ENCODE measurements at regions not wholly inside any gene's neighbourhood (a gene's known extent, or its start where the extent isn't known, plus 50 kb on each side); places are given as distances from the start of the nearest gene placed in this dataset.

DNA sequence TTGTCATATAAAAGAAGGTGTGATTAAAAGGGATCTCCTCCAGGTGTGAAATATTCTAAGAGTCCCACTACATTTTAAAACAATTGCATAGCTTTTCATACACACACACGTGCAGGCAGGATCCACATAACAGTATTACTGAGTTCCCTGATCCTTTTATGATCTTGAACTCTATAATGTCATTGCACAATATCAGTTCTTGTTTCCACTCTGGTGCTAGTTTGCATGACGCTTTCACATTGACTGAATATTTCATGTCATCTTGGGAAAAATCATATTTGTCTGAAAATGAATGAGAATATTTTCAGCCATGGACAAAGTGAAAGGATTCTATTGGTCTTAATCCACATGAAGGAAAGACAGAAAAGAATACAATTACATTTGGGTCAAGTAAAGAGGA lies 703.8 kb downstream of the CDH8 start:
- no peaks in the 10 kb centered on the region for H3K36me3 ChIP-seq
- H3K27me3 ChIP-seq, result no peaks in the 10 kb centered on the region
- no peak overlapping the region for H3K4me3 ChIP-seq
- intact Hi-C loops (cut with DNase I), result no loop called here
- DNase-seq, result no peak
- no peaks in the 10 kb centered on the region for H3K9me3 ChIP-seq
- 67 to 73% (median 70%) methylated on average over 2 of the region's 2 CpGs for WGBS, 3 donors
- TF ChIP-seq POLR2A (IDR thresholded peaks at IDR 0.05) (no peak), EP300 (IDR thresholded peaks at IDR 0.05) (no peak)
- TF ChIP-seq, protein P1, sequence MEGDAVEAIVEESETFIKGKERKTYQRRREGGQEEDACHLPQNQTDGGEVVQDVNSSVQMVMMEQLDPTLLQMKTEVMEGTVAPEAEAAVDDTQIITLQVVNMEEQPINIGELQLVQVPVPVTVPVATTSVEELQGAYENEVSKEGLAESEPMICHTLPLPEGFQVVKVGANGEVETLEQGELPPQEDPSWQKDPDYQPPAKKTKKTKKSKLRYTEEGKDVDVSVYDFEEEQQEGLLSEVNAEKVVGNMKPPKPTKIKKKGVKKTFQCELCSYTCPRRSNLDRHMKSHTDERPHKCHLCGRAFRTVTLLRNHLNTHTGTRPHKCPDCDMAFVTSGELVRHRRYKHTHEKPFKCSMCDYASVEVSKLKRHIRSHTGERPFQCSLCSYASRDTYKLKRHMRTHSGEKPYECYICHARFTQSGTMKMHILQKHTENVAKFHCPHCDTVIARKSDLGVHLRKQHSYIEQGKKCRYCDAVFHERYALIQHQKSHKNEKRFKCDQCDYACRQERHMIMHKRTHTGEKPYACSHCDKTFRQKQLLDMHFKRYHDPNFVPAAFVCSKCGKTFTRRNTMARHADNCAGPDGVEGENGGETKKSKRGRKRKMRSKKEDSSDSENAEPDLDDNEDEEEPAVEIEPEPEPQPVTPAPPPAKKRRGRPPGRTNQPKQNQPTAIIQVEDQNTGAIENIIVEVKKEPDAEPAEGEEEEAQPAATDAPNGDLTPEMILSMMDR (IDR thresholded peaks at IDR 0.05), result no peak
- H3K27ac ChIP-seq, result no peak overlapping the region
- H3K4me1 ChIP-seq (ENCODE audit: insufficient read depth), result no peaks in the 10 kb centered on the region

DNA sequence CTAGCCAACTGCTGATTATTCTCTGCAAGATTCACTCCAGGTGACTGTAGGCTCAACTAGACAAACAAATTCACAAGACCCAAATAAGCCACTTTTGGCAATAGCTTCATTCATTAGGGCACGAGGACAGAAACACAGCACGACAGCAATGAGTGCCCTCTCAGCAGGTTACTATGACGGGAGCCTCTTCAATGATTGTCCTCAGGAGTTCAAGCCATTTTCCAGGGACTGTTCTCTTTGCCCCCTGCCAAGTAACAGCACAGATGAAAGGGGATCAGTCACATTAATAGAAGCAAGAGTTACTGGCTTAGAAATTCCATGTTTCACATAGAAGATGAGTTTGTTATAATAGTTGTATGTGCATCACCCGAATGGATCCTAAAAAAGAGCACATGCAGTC lies 712.2 kb downstream of the CDH8 start:
- TF ChIP-seq, protein P1 (IDR thresholded peaks at IDR 0.05), result no peak
- TF ChIP-seq POLR2A (IDR thresholded peaks at IDR 0.05) (no peak), EP300 (IDR thresholded peaks at IDR 0.05) (no peak)
- H3K9me3 ChIP-seq, result no peaks in the 10 kb centered on the region
- H3K4me1 ChIP-seq (ENCODE audit: insufficient read depth), result no peaks in the 10 kb centered on the region
- no peak overlapping the region for H3K4me3 ChIP-seq
- H3K27ac ChIP-seq, result no peak overlapping the region
- 78 to 88% (median 87%) methylated on average over 4 of the region's 4 CpGs for WGBS, 3 donors
- no peaks in the 10 kb centered on the region for H3K36me3 ChIP-seq
- H3K27me3 ChIP-seq, result no peaks in the 10 kb centered on the region
- intact Hi-C loops (cut with DNase I), result no loop called here
- no peak for DNase-seq

DNA sequence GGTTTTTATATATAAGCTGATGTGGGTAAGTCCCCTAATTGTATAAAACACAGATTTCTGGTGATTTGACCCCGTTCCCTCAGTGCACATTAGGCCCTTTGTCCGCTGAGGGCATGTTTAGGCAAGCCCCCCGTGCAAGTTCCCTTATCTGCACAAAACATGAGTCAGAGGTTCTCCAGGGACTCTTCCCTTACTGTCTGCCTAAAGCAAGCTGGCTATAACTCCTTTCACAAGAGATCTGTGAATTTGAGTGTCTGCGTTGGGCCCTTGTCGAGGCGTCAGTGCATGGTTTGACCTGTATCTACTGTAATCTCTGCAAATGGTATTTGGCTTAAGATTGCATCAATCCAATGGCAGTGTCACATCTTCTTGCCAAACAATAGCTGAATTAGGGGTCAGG lies 712.8 kb downstream of the CDH8 start:
- Histone ChIP-seq H3K4me1 (ENCODE audit: insufficient read depth) (no peaks in the 10 kb centered on the region), H3K27ac (no peak overlapping the region), H3K9me3 (no peaks in the 10 kb centered on the region), H3K36me3 (no peaks in the 10 kb centered on the region), H3K27me3 (no peaks in the 10 kb centered on the region), H3K4me3 (no peak overlapping the region)
- no peak for DNase-seq
- intact Hi-C loops (cut with DNase I), result no loop called here
- 74 to 84% (median 76%) methylated on average over 6 of the region's 6 CpGs for WGBS, 3 donors
- TF ChIP-seq EP300 (IDR thresholded peaks at IDR 0.05) (no peak), POLR2A (IDR thresholded peaks at IDR 0.05) (no peak)
- TF ChIP-seq, protein P1 (IDR thresholded peaks at IDR 0.05), result no peak

DNA sequence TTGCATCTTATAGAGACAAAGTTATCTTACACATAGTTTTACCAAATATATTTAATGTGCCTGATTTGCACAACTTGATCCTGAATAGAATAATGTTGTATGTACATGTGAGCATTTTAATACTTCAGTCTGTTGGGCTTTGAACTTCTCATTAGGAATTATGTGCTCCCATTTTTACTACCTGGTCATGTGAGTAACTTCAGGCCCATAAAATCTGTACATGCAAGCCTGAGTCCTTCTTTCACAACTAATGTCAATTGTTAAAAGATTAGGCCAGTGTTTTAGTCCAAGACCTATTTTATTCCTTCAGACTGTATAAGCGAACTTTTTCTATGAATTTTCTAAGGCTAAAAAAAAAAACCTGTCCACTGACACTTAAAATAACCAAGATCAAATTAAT lies 715.4 kb downstream of the CDH8 start:
- Histone ChIP-seq H3K9me3 (no peaks in the 10 kb centered on the region), H3K27me3 (no peaks in the 10 kb centered on the region), H3K4me3 (no peak overlapping the region), H3K4me1 (ENCODE audit: insufficient read depth) (no peaks in the 10 kb centered on the region), H3K27ac (no peak overlapping the region), H3K36me3 (no peaks in the 10 kb centered on the region)
- 78 to 83% (median 83%) methylated on average over 1 of the region's 1 CpG for WGBS, 3 donors
- intact Hi-C loops (cut with DNase I), result no loop called here
- TF ChIP-seq POLR2A (IDR thresholded peaks at IDR 0.05), result no peak
- no peak for DNase-seq

DNA sequence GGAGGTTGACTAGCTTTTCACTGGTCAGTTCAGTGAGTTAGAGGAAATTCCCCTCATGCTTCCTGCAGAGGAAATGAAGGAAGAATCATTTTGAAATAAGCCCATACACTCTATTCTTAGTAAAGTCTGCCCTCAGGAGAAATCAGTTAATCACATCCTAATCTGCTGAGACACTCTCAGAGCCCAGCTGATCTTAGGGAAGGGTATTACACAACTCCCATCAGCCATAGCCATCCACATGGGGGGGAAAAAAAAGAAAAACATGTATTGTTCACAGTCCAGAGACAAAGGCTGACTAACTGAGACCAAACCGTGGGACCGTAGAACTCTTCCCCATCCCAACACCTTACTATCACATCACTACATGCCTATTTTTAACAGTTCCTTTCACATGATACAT lies 722.3 kb downstream of the CDH8 start:
- Histone ChIP-seq H3K36me3 (no peaks in the 10 kb centered on the region), H3K4me1 (ENCODE audit: insufficient read depth) (no peaks in the 10 kb centered on the region), H3K27me3 (no peaks in the 10 kb centered on the region), H3K4me3 (no peak overlapping the region), H3K9me3 (no peaks in the 10 kb centered on the region), H3K27ac (no peak overlapping the region)
- TF ChIP-seq EP300 (IDR thresholded peaks at IDR 0.05) (no peak), POLR2A (IDR thresholded peaks at IDR 0.05) (no peak)
- TF ChIP-seq, protein P1 (IDR thresholded peaks at IDR 0.05), result no peak
- intact Hi-C loops (cut with DNase I), result no loop called here
- WGBS, 3 donors, result 91 to 98% (median 95%) methylated on average over 2 of the region's 2 CpGs
- no peak for DNase-seq

All from ovary (tissue), 7 donors.